GM18868 (cell line): ENCODE measurements at regions not wholly inside any gene's neighbourhood (a gene's known extent, or its start where the extent isn't known, plus 50 kb on each side); places are given as distances from the start of the nearest gene placed in this dataset.
"Not testable (repeated sequence)": the region's sequence is repeated elsewhere in the genome, so short reads cannot be mapped to it uniquely, and the experiment has no call there.

Source experiments
- ATAC-seq: cut with Tn5 transposase; IDR thresholded peaks from one replicate; pipeline ENCODE4 v1.9.1; 2021; ENCODE audit warnings: mild to moderate bottlenecking, moderate library complexity; ENCODE audit not compliant: unreplicated experiment

- no peak for ATAC-seq
These were observed 574.5 kb upstream of the GRAMD2B start for GRCh38 chr5:125848751-125849150.

- ATAC-seq: no peak
These were observed 566.3 kb upstream of the GRAMD2B start for GRCh38 chr5:125856949-125857348.

- ATAC-seq: no peak
These were observed 559.6 kb upstream of the GRAMD2B start for GRCh38 chr5:125863579-125863978.

- no peak for ATAC-seq
These were observed 557.9 kb upstream of the GRAMD2B start for GRCh38 chr5:125865166-125865815.

- no peak for ATAC-seq
These were observed 555.2 kb upstream of the GRAMD2B start for GRCh38 chr5:125868036-125868435.

- ATAC-seq: no peak
These were observed 553.0 kb upstream of the GRAMD2B start for GRCh38 chr5:125870256-125870655.

GRCh38 chr5:125874057-125874456 lies 549.2 kb upstream of the GRAMD2B start:
- no peak for ATAC-seq

- no peak for ATAC-seq
These were observed 548.5 kb upstream of the GRAMD2B start for GRCh38 chr5:125874717-125875116.

- ATAC-seq: no peak
These were observed 546.0 kb upstream of the GRAMD2B start for GRCh38 chr5:125877248-125877647.

- ATAC-seq: no peak
These were observed 541.1 kb upstream of the GRAMD2B start for GRCh38 chr5:125882061-125882460.

GRCh38 chr5:125883223-125883622 lies 540.0 kb upstream of the GRAMD2B start:
- no peak for ATAC-seq

GRCh38 chr5:125888358-125888757 lies 534.9 kb upstream of the GRAMD2B start:
- ATAC-seq: no peak

GRCh38 chr5:125890511-125890931 lies 532.7 kb upstream of the GRAMD2B start:
- no peak for ATAC-seq

GRCh38 chr5:125891061-125891725 lies 532.0 kb upstream of the GRAMD2B start:
- no peak for ATAC-seq

GRCh38 chr5:125894383-125894782 lies 528.8 kb upstream of the GRAMD2B start:
- no peak for ATAC-seq

- no peak for ATAC-seq
These were observed 526.8 kb upstream of the GRAMD2B start for GRCh38 chr5:125896368-125896767.

GRCh38 chr5:125897089-125897488 lies 526.1 kb upstream of the GRAMD2B start:
- no peak for ATAC-seq

GRCh38 chr5:125898851-125899405 lies 524.3 kb upstream of the GRAMD2B start:
- ATAC-seq: no peak

- ATAC-seq: no peak
These were observed 511.2 kb upstream of the GRAMD2B start for GRCh38 chr5:125912028-125912427.

GRCh38 chr5:125913200-125913599 lies 510.0 kb upstream of the GRAMD2B start:
- no peak for ATAC-seq

GRCh38 chr5:125914471-125914870 lies 508.7 kb upstream of the GRAMD2B start:
- no peak for ATAC-seq

GRCh38 chr5:125923958-125924357 lies 499.3 kb upstream of the GRAMD2B start:
- not testable (repeated sequence) for ATAC-seq
